ENCODE measurements at regions not wholly inside any gene's neighbourhood (a gene's known extent, or its start where the extent isn't known, plus 50 kb on each side); places are given as distances from the start of the nearest gene placed in this dataset.
"Not testable (repeated sequence)": the region's sequence is repeated elsewhere in the genome, so short reads cannot be mapped to it uniquely, and the experiment has no call there.

- Histone ChIP-seq H3K4me1 (replicated peaks; ENCODE audit: insufficient read depth) (no peaks in the 10 kb centered on the region), H3F3A (ENCODE audit: insufficient read depth, low read depth) (no peaks in the 10 kb centered on the region; the same call in 1 of the 2 replicates), H3K27me3 (ENCODE audit: insufficient read depth, low read depth) (peaks cover 14% of the 10 kb centered on the region; the same call in 1 of the 2 replicates), H3K4me3 (no peak overlapping the region), H3K9me3 (ENCODE audit: insufficient read depth, low read depth) (no peaks in the 10 kb centered on the region), H3K9me2 (ENCODE audit: insufficient read depth) (no peaks in the 10 kb centered on the region; the same call in 1 of the 2 replicates), H4K20me1 (ENCODE audit: insufficient read depth) (no peaks in the 10 kb centered on the region), H3K36me3 (ENCODE audit: low read depth) (no peaks in the 10 kb centered on the region), H3K79me2 (ENCODE audit: low read depth) (no peaks in the 10 kb centered on the region), H3K27ac (no peak overlapping the region), H2AFZ (no peak overlapping the region), H3K4me2 (no peak overlapping the region)
- BruUV-seq (replicated peaks): no TSS peak
- TF ChIP-seq EZH2 (IDR thresholded peaks at IDR 0.05; ENCODE audit: low read depth) (no peak), CTCF (conservative IDR thresholded peaks at IDR 0.05) (no peak)
- DNase-seq: no peak
- CTCF ChIA-PET: no interaction called here
- intact Hi-C loops (cut with micrococcal nuclease; ENCODE audit: unreplicated experiment): no loop called here
- POLR2A ChIA-PET (ENCODE audit: unreplicated experiment): no interaction called here
These were observed 115.5 kb upstream of the GOLGA6L6 start for GRCh38 chr15:20657084-20657483.

- Histone ChIP-seq H3K27ac (no peak overlapping the region), H3F3A (ENCODE audit: insufficient read depth, low read depth) (no peaks in the 10 kb centered on the region; the same call in 1 of the 2 replicates), H3K4me3 (no peak overlapping the region), H3K4me2 (no peak overlapping the region), H3K36me3 (ENCODE audit: low read depth) (no peaks in the 10 kb centered on the region), H3K4me1 (replicated peaks; ENCODE audit: insufficient read depth) (no peaks in the 10 kb centered on the region), H3K9me3 (ENCODE audit: insufficient read depth, low read depth) (no peaks in the 10 kb centered on the region), H4K20me1 (ENCODE audit: insufficient read depth) (no peaks in the 10 kb centered on the region), H3K9me2 (ENCODE audit: insufficient read depth) (no peaks in the 10 kb centered on the region; the same call in 1 of the 2 replicates), H3K79me2 (ENCODE audit: low read depth) (no peaks in the 10 kb centered on the region), H3K27me3 (ENCODE audit: insufficient read depth, low read depth) (0 out of 2 replicates have a peak, but pooled peaks cover 4% of the 10 kb centered on the region), H2AFZ (no peak overlapping the region)
- no TSS peak for BruUV-seq (replicated peaks)
- CTCF ChIA-PET: no interaction called here
- POLR2A ChIA-PET (ENCODE audit: unreplicated experiment): no interaction called here
- intact Hi-C loops (cut with micrococcal nuclease; ENCODE audit: unreplicated experiment): loop anchor here (2.0 kb wide), 1 partner anchor 16 kb away; no protein-coding TSS in a partner anchor
- TF ChIP-seq CTCF (conservative IDR thresholded peaks at IDR 0.05) (no peak), EZH2 (IDR thresholded peaks at IDR 0.05; ENCODE audit: low read depth) (no peak)
- DNase-seq: no peak
These were observed 111.3 kb upstream of the GOLGA6L6 start for GRCh38 chr15:20652914-20653313.

DNA sequence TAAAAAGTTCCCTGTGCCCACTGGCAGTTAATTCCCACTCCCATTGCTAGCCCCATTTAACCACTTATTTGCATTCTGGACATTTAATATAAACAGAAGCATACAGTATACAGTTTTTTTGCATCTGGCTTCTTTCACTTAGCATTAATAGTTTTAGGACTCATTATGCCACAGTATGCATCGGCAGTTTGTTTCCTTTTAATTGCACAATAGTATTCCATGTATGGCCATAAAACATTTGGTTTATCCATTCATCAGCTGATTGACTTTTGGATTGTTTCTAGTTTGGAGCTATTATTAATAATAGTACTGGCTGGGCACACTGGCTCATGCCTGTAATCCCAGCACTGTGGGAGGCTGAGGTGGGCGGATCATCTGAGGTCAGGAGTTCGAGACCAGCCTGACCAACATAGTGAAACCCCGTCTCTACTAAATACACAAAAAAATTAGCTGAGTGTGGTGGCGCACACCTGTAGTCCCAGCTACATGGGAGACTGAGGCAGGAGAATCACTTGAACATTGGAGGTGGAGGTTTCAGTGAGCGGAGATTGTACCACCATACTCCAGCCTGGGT is 106.9 kb upstream of the GOLGA6L6 start:
- H3K27ac ChIP-seq; H3K4me1 ChIP-seq (replicated peaks; ENCODE audit: insufficient read depth); H3K9me2 ChIP-seq (ENCODE audit: insufficient read depth); H2AFZ ChIP-seq; H3K36me3 ChIP-seq (ENCODE audit: low read depth); CTCF ChIA-PET; intact Hi-C loops (cut with micrococcal nuclease; ENCODE audit: unreplicated experiment); H3K9me3 ChIP-seq (ENCODE audit: insufficient read depth, low read depth); H4K20me1 ChIP-seq (ENCODE audit: insufficient read depth); H3K4me2 ChIP-seq; BruUV-seq (replicated peaks); H3K4me3 ChIP-seq; H3K79me2 ChIP-seq (ENCODE audit: low read depth); POLR2A ChIA-PET (ENCODE audit: unreplicated experiment); DNase-seq; H3F3A ChIP-seq (ENCODE audit: insufficient read depth, low read depth): not testable (repeated sequence)
- peaks cover 25% of the 10 kb centered on the region for H3K27me3 ChIP-seq (ENCODE audit: insufficient read depth, low read depth)

Measured in PC-9 (cell line).